Fibroblast of lung (primary cell): ENCODE measurements at regions not wholly inside any gene's neighbourhood (a gene's known extent, or its start where the extent isn't known, plus 50 kb on each side); places are given as distances from the start of the nearest gene placed in this dataset.

Experiments
- DNase-seq, 2 donors: peaks; one replicate each; pipeline versions ENCODE4 v3.0.0 to v3.0.0-alpha.2; 2010; ENCODE audit warnings: low read depth in 2 of 2
- H2AFZ ChIP-seq: 2 replicates; pipeline ENCODE4 v1.5.1; 2012; ENCODE audit warnings: low read length, control low read depth, inconsistent platforms
- H3K27ac ChIP-seq: 2 replicates; pipeline ENCODE4 v1.5.1; 2011; ENCODE audit warnings: low read length, control low read depth; ENCODE audit not compliant: insufficient read depth
- H3K27me3 ChIP-seq: 2 replicates; pipeline ENCODE4 v1.5.1; 2011; ENCODE audit warnings: mild to moderate bottlenecking, low read length; ENCODE audit not compliant: control insufficient read depth, insufficient read depth
- H3K36me3 ChIP-seq: 2 replicates; pipeline ENCODE4 v1.5.1; 2011; ENCODE audit warnings: low read length; ENCODE audit not compliant: control insufficient read depth, insufficient read depth
- H3K4me1 ChIP-seq: 2 replicates; pipeline ENCODE4 v1.5.1; 2011; ENCODE audit warnings: low read length; ENCODE audit not compliant: control insufficient read depth, insufficient read depth; ENCODE audit errors: extremely low read depth
- H3K4me2 ChIP-seq: 2 replicates; pipeline ENCODE4 v1.5.1; 2011; ENCODE audit warnings: low read length, control low read depth; ENCODE audit not compliant: insufficient read depth; ENCODE audit errors: extremely low read depth
- H3K4me3 ChIP-seq, 4 experiments: fragments of 200-600 bp in 1 of 4; sonication (generic) in 1 of 4; replicated peaks in 1 of 4; 2 replicates each; pipeline ENCODE4 v1.5.1; 2011 to 2016; ENCODE audit warnings: low read length in 4 of 4, low read depth in 3 of 4, mild to moderate bottlenecking in 3 of 4, control low read depth in 2 of 4, inconsistent platforms in 1 of 4, mixed read lengths in 1 of 4; ENCODE audit not compliant: insufficient read depth in 1 of 4; ENCODE audit errors: control extremely low read depth in 1 of 4
- H3K79me2 ChIP-seq: 2 replicates; pipeline ENCODE4 v1.5.1; 2012; ENCODE audit warnings: mild to moderate bottlenecking, low read length, inconsistent platforms; ENCODE audit not compliant: control insufficient read depth, insufficient read depth
- H3K9ac ChIP-seq: 2 replicates; pipeline ENCODE4 v1.5.1; 2011; ENCODE audit warnings: mild to moderate bottlenecking, low read length, control low read depth; ENCODE audit not compliant: insufficient read depth
- H3K9me3 ChIP-seq: 2 replicates; pipeline ENCODE4 v1.5.1; 2012; ENCODE audit warnings: low read depth, low read length; ENCODE audit not compliant: control insufficient read depth, insufficient read depth
- H4K20me1 ChIP-seq: 2 replicates; pipeline ENCODE4 v1.5.1; 2011; ENCODE audit warnings: low read length; ENCODE audit not compliant: control insufficient read depth, insufficient read depth; ENCODE audit errors: extremely low read depth
- CTCF ChIP-seq, 2 donors: IDR thresholded peaks in 1 of 2; conservative IDR thresholded peaks in 1 of 2; 1 replicate in 1 of 2; 2 replicates in 1 of 2; pipeline ENCODE4 v1.5.1; 2011 to 2012; ENCODE audit warnings: low read length in 2 of 2, control low read depth in 1 of 2, inconsistent platforms in 1 of 2, low read depth in 1 of 2, mild to moderate bottlenecking in 1 of 2
- EZH2 ChIP-seq: IDR thresholded peaks from 2 replicates; pipeline ENCODE4 v1.5.1; 2012; ENCODE audit warnings: low read length, control low read depth, mild to moderate bottlenecking; ENCODE audit errors: missing control alignments

DNA sequence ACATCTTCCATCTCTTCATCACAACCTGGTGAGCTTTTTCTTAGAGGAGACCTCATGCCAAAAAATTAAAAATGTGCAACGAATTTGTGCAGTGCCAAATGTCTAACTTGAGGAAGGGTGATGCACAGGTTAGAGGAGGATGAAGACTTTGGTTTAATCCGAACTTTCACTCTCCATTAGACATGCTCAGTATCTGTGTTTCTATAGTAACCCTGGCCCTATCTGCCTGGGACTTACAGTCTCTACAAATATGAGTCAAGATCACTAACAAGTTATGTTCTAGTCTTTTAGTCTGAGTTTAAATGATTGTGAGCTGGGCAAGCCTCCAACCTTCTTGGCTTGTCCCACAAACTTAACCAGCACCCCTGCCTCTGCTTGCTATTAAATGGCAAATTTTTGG is 377.0 kb downstream of the BMP2 start:
- H3K27me3 ChIP-seq, result no peaks in the 10 kb centered on the region
- no peaks in the 10 kb centered on the region for H4K20me1 ChIP-seq
- no peaks in the 10 kb centered on the region for H3K4me1 ChIP-seq
- no peak for DNase-seq
- no peak overlapping the region for H2AFZ ChIP-seq
- H3K9ac ChIP-seq, result no peak overlapping the region
- TF ChIP-seq CTCF (conservative IDR thresholded peaks at IDR 0.05 in 1 of 2, IDR thresholded peaks at IDR 0.05 in 1 of 2; ENCODE audit: low read depth in 1 of 2, low read length in 2 of 2), result no peak
- TF ChIP-seq EZH2, result no peak
- H3K9me3 ChIP-seq, result no peaks in the 10 kb centered on the region
- H3K79me2 ChIP-seq, result no peaks in the 10 kb centered on the region
- no peaks in the 10 kb centered on the region for H3K36me3 ChIP-seq
- H3K4me2 ChIP-seq, result no peak overlapping the region
- H3K27ac ChIP-seq, result no peak overlapping the region
- H3K4me3 ChIP-seq, result no peak overlapping the region

DNA sequence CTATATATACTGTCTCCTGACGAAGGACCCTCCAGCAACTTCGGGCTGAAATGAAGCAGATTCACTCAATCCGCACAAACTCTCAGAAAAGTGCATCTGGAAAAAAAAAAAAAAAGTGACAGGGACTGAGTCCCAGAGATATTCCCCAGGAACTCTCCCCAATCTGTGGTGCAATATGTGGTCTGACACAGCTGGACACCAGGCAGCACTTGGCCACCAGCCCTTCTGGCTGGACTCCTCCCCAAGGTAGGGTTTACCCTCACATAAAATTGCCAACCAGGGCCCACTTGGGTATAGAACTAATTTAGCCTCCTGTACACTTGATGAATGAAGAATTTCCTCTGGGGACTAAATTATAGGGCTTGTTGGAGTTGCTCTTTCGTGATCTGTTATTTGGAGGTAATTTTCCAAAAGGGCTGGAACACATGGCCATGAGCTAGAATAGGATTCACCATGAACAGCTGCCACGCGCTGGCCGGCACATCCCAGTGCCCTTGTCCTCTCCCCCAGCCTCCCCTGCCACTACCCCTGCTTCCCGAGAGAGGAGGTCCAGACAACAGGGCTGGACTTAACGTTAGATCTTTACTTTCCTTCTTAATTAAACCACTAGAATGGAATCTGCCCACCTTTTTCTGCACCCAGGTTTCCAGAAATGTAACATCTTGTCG is 379.2 kb downstream of the BMP2 start:
- no peak for DNase-seq
- TF ChIP-seq CTCF (conservative IDR thresholded peaks at IDR 0.05 in 1 of 2, IDR thresholded peaks at IDR 0.05 in 1 of 2; ENCODE audit: low read depth in 1 of 2, low read length in 2 of 2) (no peak), EZH2 (no peak)
- Histone ChIP-seq H4K20me1 (no peaks in the 10 kb centered on the region), H2AFZ (no peak overlapping the region), H3K27me3 (no peaks in the 10 kb centered on the region), H3K27ac (no peak overlapping the region), H3K36me3 (no peaks in the 10 kb centered on the region), H3K9me3 (no peaks in the 10 kb centered on the region), H3K79me2 (no peaks in the 10 kb centered on the region), H3K9ac (no peak overlapping the region), H3K4me2 (no peak overlapping the region), H3K4me1 (no peaks in the 10 kb centered on the region), H3K4me3 (no peak overlapping the region)

DNA sequence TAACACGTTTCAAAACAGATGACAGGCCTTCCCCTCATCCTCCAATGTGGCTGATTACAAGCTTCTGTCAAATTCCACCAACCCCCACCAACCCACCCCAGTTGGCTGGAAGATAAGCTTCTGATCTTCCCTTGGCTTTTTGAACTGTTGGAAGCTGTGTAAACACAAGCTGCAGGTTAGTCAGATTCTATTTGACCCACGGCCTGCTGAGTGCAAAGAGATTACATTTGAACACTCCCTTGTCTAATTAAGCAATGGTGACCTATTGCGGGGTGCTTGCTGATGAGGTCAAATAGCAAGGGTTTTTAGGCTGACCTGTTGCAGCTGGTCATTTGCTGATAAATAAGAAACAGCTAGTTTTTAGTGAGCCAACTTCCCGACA is 379.7 kb downstream of the BMP2 start:
- H3K4me1 ChIP-seq, result no peaks in the 10 kb centered on the region
- no peaks in the 10 kb centered on the region for H3K27me3 ChIP-seq
- H3K79me2 ChIP-seq, result no peaks in the 10 kb centered on the region
- no peaks in the 10 kb centered on the region for H3K36me3 ChIP-seq
- no peak overlapping the region for H3K4me3 ChIP-seq
- no peak for DNase-seq
- H4K20me1 ChIP-seq, result no peaks in the 10 kb centered on the region
- no peaks in the 10 kb centered on the region for H3K9me3 ChIP-seq
- TF ChIP-seq EZH2, result no peak
- no peak for TF ChIP-seq CTCF (conservative IDR thresholded peaks at IDR 0.05 in 1 of 2, IDR thresholded peaks at IDR 0.05 in 1 of 2; ENCODE audit: low read depth in 1 of 2, low read length in 2 of 2)
- H3K9ac ChIP-seq, result no peak overlapping the region
- no peak overlapping the region for H3K27ac ChIP-seq
- H3K4me2 ChIP-seq, result no peak overlapping the region
- no peak overlapping the region for H2AFZ ChIP-seq
